NCI-H146 treated with DMSO at 0.1 percent for 48 hours (cell line): ENCODE measurements at regions not wholly inside any gene's neighbourhood (a gene's known extent, or its start where the extent isn't known, plus 50 kb on each side); places are given as distances from the start of the nearest gene placed in this dataset.
"Not testable (repeated sequence)": the region's sequence is repeated elsewhere in the genome, so short reads cannot be mapped to it uniquely, and the experiment has no call there.

Source experiments
- DNase-seq: peaks from one replicate; lab custom pipeline; 2025; ENCODE audit not compliant: unreplicated experiment; lab: John Stamatoyannopoulos, UW

DNA sequence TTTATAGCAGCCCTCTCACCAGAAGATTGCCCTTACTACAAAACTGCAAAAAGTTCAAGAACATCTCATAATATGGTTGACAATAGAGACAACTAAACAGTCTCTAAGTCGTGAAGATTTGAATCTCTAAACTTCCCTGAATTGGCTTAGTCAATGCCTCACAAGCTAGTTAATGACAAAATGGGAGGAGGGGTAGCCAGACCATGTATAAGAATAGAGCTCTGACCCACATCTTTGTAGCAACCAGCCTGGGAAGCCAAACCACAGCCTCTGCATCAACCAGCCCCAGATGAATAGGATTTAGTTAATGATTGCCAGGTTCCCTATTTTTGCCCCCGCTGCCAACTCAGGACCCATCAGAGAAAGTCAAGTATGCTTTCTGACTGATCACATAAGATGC, 1265.9 kb upstream of the PCDH10 start:
- not testable (repeated sequence) for DNase-seq

DNA sequence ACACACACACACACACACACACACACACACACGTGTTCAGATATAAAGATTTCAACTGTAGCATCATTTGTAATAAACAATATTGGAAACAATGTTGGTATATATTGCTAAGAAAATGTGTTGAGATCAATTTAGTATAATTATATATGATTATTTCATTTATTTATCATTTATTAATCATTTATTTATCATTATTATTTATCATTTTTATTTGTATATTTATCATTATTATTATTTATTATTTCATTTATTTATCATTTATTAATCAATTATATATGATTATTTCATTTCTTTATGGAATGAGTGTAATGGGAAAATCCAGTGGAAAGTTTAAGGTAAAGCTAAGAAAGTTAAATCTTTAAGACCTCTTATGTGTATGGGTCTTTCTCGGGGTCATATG, 1223.4 kb upstream of the PCDH10 start:
- DNase-seq: not testable (repeated sequence)

DNA sequence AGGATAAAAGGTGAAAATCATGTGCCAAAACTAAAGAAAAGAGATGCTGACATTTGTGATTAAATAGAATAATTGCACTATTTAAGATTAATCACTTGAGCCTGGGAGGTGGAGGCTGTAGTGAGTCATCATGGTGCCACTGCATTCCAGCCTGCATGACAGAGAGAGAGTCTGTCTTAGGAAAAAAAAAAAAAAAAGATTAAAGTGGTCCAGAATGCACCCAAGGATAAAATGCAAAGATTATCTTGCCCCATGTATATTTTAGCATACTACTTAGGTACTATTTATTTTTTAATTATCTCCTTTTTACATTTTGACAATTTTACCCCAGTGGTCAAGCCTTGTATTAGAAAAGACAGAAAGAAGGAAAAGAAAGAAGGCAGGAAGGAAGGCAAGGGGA, 1181.4 kb upstream of the PCDH10 start:
- DNase-seq: not testable (repeated sequence)

DNA sequence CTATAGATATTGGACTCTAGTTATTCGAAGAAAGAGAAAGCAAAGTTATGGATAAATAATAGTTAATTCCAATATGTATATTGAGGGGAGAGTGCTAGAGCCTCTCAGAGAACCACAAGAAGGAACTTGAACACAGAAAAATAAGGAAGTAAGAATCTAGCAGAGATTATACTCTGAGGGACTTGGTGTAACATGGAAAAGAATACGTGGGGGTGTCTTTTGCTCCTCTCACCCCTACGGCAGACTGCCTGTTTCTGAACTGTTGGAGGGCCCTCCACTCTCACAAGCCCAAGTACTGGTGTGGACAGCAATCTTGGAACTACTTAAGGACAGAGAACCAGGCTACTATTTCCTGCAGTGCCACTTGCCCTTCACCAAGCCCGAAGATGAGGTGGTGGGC, 1174.4 kb upstream of the PCDH10 start:
- DNase-seq: no peak

DNA sequence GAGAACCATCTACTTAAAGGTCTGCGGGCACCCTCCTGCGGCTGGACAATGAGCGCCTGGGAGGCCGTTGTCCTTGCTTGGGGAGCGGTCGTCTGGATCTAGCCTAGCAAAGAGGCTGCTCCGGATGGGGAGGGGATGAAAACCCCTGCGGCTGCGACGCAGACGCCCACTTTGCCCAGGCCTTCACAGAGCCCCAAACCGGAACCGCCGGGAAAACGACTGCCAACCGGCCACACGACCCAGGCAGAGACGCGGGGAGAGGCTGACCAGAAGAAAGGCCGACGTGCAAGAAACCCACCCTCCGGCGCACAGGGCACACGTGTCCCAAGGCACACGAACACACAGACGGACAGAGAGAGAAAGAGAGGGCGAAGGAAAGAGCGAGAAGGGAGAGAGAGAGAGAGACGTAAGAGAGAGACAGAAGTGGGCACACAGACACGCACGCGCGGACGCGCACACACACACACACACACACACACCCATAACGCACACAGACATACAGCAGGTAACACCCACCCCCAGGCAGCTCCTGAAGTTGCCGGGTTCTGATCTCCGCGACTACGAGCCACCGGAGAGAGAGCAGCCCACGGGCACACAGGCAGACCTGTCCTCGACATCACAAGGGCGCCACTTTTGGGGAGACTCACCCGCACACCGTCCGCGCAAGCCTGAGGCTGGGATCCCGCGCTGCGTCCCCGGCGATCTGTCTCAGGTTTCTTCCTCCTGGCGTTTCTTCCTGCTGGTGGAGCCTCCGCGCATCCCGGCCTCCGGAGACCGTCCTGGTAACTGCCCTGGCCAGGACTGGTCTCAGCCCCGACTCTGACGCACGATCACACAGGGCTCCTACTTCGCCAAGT, 1173.6 kb upstream of the PCDH10 start:
- DNase-seq: not testable (repeated sequence)

DNA sequence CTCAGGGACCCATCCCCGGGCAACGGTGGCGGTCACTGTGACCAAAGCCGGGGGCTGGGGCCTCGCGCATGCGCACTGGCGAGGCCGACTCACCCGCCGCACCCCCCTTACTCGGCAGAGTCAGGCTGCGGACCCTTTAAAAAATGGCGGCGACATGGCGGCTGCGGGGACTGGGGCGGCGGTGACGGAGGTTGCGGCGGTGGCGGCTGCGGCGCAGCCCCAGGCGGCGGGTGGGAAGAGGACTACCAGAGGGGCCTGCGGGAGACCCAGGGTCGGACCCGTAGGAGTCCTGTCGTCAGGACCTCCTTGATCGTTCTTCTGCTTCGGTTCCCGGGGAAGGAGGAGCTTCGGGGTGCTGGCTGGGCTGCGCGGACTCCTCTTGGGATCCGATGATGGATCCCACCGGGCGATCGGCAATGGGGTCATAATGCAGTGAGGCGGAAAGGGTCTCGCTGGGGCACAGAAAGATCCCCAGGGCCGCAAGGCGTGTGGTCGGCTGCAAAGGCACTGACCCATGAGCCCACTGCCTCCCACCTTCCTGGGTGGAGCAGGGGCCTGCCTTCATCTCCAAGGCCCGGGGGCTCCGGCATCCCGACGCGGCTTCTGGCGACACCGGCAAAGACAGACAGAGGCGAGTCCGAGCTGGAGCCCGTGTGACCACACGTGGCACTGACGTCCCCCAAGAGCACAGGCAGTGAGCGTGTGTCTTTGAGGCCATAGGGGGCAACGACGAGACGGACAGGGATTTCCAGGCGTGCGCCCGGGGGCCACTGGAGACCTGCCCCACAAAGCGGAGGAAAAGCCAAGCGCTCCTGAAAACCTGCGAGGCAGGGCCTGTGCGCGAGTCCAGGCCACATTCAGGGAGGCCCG, 1172.7 kb upstream of the PCDH10 start:
- DNase-seq: not testable (repeated sequence)

DNA sequence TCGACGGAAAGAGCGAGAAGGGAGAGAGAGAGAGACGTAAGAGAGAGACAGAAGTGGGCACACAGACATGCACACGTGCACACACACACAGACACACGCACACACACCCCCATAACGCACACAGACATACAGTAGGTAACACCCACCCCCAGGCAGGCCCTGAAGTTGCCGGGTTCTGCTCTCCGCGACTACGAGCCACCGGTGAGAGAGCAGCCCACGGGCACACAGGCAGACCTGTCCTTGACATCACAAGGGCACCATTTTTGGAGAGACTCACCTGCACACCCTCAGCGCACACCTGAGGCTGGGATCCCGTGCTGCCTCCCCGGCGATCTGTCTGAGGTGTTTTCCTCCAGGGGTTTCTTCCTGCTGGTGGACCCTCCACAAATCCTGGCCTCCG, 1171.0 kb upstream of the PCDH10 start:
- no peak for DNase-seq

DNA sequence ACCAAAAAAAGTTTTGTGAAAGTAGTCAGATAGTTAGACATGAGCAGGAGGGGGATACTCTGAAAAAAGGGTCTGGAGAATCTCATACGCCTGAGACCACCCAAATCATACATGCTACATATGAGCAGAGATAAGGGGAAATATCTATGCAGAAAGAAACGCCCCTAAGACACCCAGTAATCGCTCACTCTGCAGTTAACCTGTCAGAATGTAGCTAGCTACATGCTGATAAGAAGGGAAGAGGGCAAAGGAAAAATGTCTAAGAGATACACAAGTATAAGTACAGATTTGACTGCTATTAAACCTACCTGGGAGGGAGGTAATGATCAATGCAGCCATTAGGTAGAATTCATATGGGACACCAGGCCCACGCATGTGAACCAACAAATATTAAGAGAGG, 1159.5 kb upstream of the PCDH10 start:
- DNase-seq: no peak

DNA sequence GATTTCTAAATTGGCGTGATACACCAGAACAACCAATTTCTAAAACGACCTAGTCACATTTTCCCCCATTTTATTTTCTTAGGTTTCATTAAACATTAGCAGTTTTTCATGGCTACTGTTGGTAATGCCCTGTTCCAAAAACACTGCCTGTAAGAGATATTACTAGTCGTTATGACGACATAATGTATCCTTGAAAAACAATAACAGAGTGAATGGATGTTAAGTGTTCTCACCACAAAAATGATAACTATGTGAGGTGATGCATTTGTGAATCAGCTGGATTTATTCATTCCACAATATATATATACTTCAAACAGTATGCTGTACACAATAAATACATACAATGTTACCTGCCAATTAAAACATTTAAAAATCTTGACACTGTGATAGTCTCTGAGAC, 1147.6 kb upstream of the PCDH10 start:
- DNase-seq: no peak

DNA sequence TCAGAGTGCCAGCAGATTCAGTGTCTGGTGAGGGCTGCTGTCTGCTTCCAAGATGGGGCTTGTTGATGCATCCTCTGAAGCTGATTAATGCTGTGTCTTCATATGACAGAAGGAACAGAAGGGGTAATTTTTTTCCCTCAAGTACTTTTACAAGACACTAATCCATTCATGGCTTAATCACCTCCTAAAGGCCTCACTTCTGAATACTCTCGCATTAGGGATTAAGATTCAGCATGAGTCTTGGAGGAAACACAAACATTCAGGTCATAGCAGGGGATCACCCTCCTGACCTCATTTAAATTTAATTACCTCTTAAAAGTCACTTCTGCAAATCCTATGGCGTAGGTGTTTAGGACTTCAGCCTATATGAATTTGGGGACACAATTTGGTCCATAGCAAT, 1145.5 kb upstream of the PCDH10 start:
- DNase-seq: no peak

DNA sequence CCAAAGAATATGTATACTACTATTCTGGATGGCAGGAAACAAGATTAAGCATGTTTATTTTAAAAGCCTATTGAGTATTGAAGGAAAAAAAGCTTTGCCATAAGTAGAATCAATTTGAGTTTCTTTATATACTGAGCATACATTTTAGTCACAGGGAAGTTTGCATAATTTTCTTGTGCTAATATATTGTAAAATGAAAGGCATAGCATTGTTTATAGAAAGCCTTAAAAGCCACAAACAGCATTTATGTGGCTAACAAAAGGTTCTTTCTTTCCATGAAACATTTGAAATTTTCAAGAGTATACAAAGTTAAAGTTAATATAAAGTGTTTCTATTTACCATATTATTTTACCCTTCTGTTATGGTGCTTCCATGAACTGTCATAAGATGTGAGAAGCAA, 1133.8 kb upstream of the PCDH10 start:
- no peak for DNase-seq

DNA sequence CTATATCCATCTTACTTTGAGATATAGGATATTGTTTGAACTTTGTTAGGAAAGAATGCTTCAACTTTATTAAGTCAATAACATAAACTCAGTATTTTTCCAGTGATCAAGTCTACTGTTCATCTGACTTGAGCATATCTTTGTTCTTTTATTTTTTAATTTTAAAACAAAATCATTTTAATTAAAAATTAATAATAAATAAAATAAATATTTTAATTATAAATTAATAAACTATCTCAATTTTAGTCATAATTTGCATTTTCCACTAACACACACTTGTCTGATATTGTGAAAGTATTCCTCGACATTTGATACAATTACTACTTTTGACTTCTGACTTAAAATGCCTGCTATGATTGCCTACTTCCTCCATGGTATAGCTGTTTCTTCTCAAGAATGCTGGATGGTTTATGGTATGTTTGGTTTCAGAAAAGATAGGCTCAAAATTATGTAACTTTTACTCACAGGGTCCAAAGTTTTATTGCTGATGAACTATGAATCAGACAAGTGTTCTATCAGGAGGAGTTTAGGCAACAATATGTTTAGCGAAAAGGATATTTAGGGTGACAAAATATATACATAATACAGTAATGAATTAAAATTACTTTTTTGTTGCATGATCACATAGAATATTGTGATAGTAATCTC, 1132.3 kb upstream of the PCDH10 start:
- DNase-seq: no peak

DNA sequence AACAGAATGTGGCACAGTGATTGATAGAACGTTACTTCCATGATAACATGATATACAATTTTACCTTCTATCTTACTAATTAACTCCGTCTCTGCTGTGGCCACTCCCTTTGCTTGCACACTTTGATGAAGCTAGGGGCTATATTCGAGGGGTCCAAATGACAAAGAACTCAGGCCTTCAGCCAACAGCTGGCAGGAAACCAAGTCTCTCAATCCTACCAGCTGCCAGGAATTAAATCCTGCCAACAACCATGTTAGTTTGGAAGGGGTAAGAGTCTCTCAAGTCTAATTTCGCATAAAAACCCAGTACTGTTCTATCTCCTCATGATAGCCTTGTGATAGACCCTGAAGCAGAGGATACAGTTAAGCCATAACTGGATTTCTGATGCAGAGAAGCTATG, 1122.9 kb upstream of the PCDH10 start:
- DNase-seq: no peak

DNA sequence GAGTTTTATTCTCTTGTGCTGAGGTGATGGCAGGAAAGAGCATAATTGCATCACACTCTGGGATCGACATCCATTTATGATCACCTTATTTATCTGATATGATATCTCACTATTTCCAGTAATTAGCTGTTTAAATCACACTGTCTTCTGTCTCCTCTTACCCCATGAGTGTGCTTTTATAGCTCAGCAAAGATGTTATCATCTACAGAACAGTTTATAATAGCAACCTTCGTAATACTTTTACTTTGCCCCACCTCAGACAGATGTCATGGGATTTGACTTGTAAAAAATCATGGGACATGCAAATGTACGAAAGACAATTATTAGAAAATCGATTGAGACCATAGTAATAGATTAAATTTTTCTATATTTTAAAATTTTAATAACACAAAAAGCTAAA, 1122.3 kb upstream of the PCDH10 start:
- DNase-seq: no peak

DNA sequence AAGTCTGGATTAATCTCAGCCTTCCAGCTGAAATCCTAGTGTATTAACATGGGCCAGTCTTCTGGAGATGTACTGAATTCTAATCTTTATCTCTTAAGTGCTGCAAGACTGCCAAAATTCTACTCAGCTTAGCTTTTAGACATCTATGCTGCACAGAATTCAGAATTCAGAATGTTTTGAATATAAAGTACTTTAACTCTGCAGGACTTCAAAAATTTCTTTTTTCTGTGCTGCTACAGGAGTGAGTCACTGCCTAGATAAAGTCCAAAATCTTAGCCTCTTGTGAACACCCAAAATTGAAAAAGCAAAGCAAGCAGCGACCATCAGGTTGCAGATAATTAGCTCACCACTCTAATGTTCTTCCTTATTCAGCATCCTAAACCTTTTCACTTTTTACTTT, 1092.6 kb upstream of the PCDH10 start:
- no peak for DNase-seq

DNA sequence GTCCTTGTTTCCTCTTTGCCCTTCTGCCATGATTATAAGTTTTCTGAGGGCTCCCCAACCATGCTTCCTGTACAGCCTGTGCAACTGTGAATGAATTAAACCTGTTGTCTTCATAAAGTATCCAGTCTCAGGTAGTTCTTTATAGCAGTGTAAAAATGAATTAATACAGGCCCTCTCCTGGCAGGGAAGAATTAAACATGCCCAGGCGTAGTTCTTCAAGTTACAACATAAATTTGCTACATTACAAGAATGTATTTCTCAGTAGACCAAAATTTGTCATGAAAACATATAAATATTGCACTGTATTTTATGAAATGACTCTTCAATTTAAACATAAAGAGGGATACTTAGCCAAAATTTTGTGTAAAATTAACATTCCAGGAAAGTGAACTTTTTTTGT, 1089.9 kb upstream of the PCDH10 start:
- no peak for DNase-seq

DNA sequence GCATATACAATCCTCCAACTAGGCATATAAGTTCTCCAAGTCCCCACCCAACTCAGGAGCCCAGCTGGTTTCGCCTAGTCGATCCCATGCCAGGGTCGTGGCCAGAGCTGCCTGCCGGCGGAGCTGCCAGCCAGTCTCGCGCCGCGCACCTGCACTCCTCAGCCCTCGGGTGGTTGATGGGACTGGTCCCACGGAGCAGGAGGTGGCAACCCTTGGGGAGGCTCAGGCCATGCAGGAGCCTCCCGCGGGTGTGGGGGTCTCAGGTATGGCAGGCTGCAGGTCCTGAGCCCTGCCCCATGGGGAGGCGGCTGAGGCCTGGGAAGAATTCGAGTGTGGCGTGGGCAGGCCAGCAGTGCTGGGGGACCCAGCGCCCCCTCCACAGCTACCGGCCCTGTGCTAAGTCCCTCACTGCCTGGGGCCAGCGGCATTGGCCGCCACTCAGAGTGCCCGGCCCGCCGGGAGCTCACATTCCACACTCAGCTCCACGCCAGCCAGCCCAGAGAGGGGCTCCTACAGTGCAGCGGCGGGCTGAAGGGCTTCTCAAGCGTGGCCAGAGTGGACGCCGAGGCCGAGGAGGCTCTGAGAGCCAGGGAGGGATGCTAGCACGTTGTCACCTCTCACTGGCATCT, 1086.4 kb upstream of the PCDH10 start:
- DNase-seq: no peak

DNA sequence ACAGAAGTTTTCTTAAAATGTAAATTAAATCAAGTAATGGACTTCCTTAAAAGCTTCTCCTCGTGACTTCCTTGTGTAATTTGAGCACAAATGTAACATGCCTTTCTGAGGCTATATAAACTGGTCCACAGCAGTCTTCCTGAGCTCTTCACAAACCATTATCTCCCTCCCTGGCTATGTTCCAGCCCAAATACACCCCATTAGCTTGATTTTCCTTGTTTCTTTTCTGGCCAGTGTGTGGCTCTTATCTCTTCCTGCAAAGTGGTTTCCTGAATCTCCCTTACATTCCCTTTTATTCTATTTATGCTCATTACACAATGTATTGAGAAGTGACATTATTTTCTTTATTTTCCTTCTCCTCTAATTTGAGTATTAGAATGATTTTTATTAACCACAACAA, 1085.3 kb upstream of the PCDH10 start:
- no peak for DNase-seq

DNA sequence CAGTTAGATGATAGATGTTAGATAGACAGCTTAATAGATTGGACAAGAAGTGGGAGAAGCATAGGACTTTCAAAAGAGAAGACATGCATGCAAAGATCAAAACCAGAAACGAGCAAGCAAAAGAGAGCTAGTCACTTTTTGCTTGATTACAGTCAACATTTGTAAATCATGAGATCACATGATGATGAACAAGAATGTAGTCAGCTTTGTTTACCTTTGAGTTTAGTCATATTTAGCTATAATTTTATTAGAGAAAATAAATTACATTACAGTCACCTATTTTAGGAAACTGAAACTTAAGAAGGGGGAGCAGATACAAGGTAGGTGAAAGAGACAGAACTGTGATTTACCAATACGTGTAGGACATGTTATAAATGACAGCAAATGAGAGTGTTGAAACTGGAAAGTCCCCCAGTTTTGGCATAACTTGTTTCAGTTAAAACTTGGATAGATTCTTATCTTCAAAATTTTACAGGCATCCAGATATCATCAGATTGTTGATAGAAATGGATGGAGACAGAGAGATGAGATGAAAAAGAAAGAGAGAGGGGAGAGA, 1083.1 kb upstream of the PCDH10 start:
- DNase-seq: no peak

DNA sequence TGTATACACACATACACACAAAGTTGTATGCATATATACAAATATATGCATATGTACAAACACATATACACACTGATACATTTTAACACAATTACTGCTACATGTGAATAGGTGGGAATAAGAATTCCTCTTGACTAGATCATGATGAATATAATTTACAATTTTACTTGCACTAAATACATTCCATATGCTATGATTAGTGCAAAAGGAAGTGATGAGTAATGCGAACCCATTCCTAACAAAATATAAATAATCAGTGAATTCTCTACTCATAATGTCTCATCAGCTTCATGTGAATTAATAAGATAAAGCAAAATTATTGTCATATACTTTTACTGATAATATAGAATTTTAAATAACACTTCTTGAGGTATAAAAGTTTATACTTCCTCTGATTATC, 1077.3 kb upstream of the PCDH10 start:
- DNase-seq: no peak

DNA sequence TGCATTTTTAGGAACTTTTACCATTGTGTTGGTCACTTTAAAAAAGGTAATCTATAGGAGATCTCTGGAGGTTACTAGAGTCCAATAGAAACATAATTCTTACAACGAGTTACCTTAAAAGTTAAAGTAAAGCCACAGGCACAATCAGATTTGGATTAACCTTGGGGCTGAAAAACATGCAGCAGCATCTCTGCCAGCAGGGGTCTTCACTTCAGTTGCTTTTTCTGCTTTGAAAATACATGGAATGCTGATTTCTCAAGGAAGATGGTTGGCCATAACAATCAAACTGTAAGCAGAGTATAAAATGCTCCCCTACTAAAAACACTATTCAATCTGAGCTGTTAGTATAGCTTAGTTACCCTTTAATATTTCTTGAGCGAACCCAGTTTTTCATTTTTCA, 1072.3 kb upstream of the PCDH10 start:
- no peak for DNase-seq
